ENCODE measurements at regions not wholly inside any gene's neighbourhood (a gene's known extent, or its start where the extent isn't known, plus 50 kb on each side); places are given as distances from the start of the nearest gene placed in this dataset.

- H3K9ac ChIP-seq, result no peak overlapping the region
- H3K27ac ChIP-seq, result no peak overlapping the region
- TF ChIP-seq EZH2phosphoT487 (IDR thresholded peaks at IDR 0.05; ENCODE audit: insufficient read depth, low read depth), result no peak
- TF ChIP-seq EZH2 (IDR thresholded peaks at IDR 0.05; ENCODE audit: insufficient read depth, poor library complexity, severe bottlenecking), result no peak
- no peaks in the 10 kb centered on the region for H3K9me2 ChIP-seq (ENCODE audit: insufficient read depth)
- H3K79me2 ChIP-seq (ENCODE audit: insufficient read depth), result no peaks in the 10 kb centered on the region
- H3K27me3 ChIP-seq (replicated peaks; ENCODE audit: insufficient read depth), result peaks cover 7% of the 10 kb centered on the region; the same call in 1 of the 2 replicates
- H4K20me1 ChIP-seq (ENCODE audit: insufficient read depth), result no peaks in the 10 kb centered on the region
- in situ Hi-C loops (cut with MboI), result no loop called here
- peaks cover 4% of the 10 kb centered on the region; the same call in 1 of the 2 replicates for H3F3A ChIP-seq (ENCODE audit: insufficient read depth)
- no peaks in the 10 kb centered on the region for H3K9me3 ChIP-seq (ENCODE audit: low read depth)
- H3K36me3 ChIP-seq (ENCODE audit: low read depth), result no peaks in the 10 kb centered on the region
- H3K4me1 ChIP-seq (ENCODE audit: insufficient read depth), result no peaks in the 10 kb centered on the region
- no peak overlapping the region for H2AFZ ChIP-seq
- WGBS, 2 experiments (ENCODE audit: low coverage in 1 of 2, low lambda C conversion rate in 2 of 2, missing lambda C conversion rate in 2 of 2), result 59% methylated on average over 5 of the region's 5 CpGs
- H3K4me3 ChIP-seq, result no peak overlapping the region
- DNase-seq, result no peak
- H3K4me2 ChIP-seq (ENCODE audit: unreplicated experiment), result no peak overlapping the region
Measured at GRCh38 chr7:67375427-67375826, 378.8 kb downstream of the TYW1 start.

- Histone ChIP-seq H3K36me3 (ENCODE audit: low read depth) (no peaks in the 10 kb centered on the region), H3K9me3 (ENCODE audit: low read depth) (no peaks in the 10 kb centered on the region), H3K9me2 (ENCODE audit: insufficient read depth) (no peaks in the 10 kb centered on the region), H3K4me2 (ENCODE audit: unreplicated experiment) (no peak overlapping the region), H2AFZ (no peak overlapping the region), H3F3A (ENCODE audit: insufficient read depth) (peaks cover 7% of the 10 kb centered on the region; the same call in 1 of the 2 replicates), H3K27ac (no peak overlapping the region), H3K79me2 (ENCODE audit: insufficient read depth) (no peaks in the 10 kb centered on the region), H3K4me1 (ENCODE audit: insufficient read depth) (no peaks in the 10 kb centered on the region), H3K9ac (no peak overlapping the region), H3K4me3 (no peak overlapping the region), H4K20me1 (ENCODE audit: insufficient read depth) (no peaks in the 10 kb centered on the region), H3K27me3 (replicated peaks; ENCODE audit: insufficient read depth) (no peaks in the 10 kb centered on the region)
- in situ Hi-C loops (cut with MboI), result no loop called here
- TF ChIP-seq EZH2 (IDR thresholded peaks at IDR 0.05; ENCODE audit: insufficient read depth, poor library complexity, severe bottlenecking) (no peak), EZH2phosphoT487 (IDR thresholded peaks at IDR 0.05; ENCODE audit: insufficient read depth, low read depth) (no peak)
- 12 to 14% methylated on average over 15 to 16 of the region's 16 CpGs for WGBS, 2 experiments (ENCODE audit: low coverage in 1 of 2, low lambda C conversion rate in 2 of 2, missing lambda C conversion rate in 2 of 2)
- DNase-seq, result peak; percentile 80
Measured at GRCh38 chr7:67377939-67378862, 381.6 kb downstream of the TYW1 start.

- no peak overlapping the region for H3K4me2 ChIP-seq (ENCODE audit: unreplicated experiment)
- no peaks in the 10 kb centered on the region for H3K36me3 ChIP-seq (ENCODE audit: low read depth)
- no peak for TF ChIP-seq EZH2phosphoT487 (IDR thresholded peaks at IDR 0.05; ENCODE audit: insufficient read depth, low read depth)
- no peak for TF ChIP-seq EZH2 (IDR thresholded peaks at IDR 0.05; ENCODE audit: insufficient read depth, poor library complexity, severe bottlenecking)
- no peaks in the 10 kb centered on the region for H3K9me2 ChIP-seq (ENCODE audit: insufficient read depth)
- H3K9me3 ChIP-seq (ENCODE audit: low read depth), result no peaks in the 10 kb centered on the region
- H2AFZ ChIP-seq, result no peak overlapping the region
- H3K27me3 ChIP-seq (replicated peaks; ENCODE audit: insufficient read depth), result no peaks in the 10 kb centered on the region
- no peaks in the 10 kb centered on the region for H4K20me1 ChIP-seq (ENCODE audit: insufficient read depth)
- H3K9ac ChIP-seq, result no peak overlapping the region
- in situ Hi-C loops (cut with MboI), result no loop called here
- no peaks in the 10 kb centered on the region for H3K4me1 ChIP-seq (ENCODE audit: insufficient read depth)
- 70 to 76% methylated on average over 4 of the region's 4 CpGs for WGBS, 2 experiments (ENCODE audit: low coverage in 1 of 2, low lambda C conversion rate in 2 of 2, missing lambda C conversion rate in 2 of 2)
- no peaks in the 10 kb centered on the region for H3K79me2 ChIP-seq (ENCODE audit: insufficient read depth)
- DNase-seq, result no peak
- H3F3A ChIP-seq (ENCODE audit: insufficient read depth), result peaks cover 7% of the 10 kb centered on the region; the same call in 1 of the 2 replicates
- H3K27ac ChIP-seq, result no peak overlapping the region
- H3K4me3 ChIP-seq, result no peak overlapping the region
Measured at GRCh38 chr7:67380326-67380725, 383.7 kb downstream of the TYW1 start.

GRCh38 chr7:67380858-67381257 is 384.2 kb downstream of the TYW1 start:
- Histone ChIP-seq H3K9me3 (ENCODE audit: low read depth) (no peaks in the 10 kb centered on the region), H3F3A (ENCODE audit: insufficient read depth) (peaks cover 7% of the 10 kb centered on the region; the same call in 1 of the 2 replicates)

More at GRCh38 chr7:67380858-67381257, 384.2 kb downstream of the TYW1 start:
- Histone ChIP-seq H3K4me1 (ENCODE audit: insufficient read depth) (no peaks in the 10 kb centered on the region), H4K20me1 (ENCODE audit: insufficient read depth) (no peaks in the 10 kb centered on the region), H3K27me3 (replicated peaks; ENCODE audit: insufficient read depth) (no peaks in the 10 kb centered on the region), H3K9ac (no peak overlapping the region), H2AFZ (no peak overlapping the region), H3K4me2 (ENCODE audit: unreplicated experiment) (no peak overlapping the region), H3K9me2 (ENCODE audit: insufficient read depth) (no peaks in the 10 kb centered on the region), H3K27ac (no peak overlapping the region), H3K4me3 (no peak overlapping the region), H3K36me3 (ENCODE audit: low read depth) (no peaks in the 10 kb centered on the region), H3K79me2 (ENCODE audit: insufficient read depth) (no peaks in the 10 kb centered on the region)
- in situ Hi-C loops (cut with MboI), result no loop called here
- DNase-seq, result no peak
- TF ChIP-seq EZH2 (IDR thresholded peaks at IDR 0.05; ENCODE audit: insufficient read depth, poor library complexity, severe bottlenecking), result no peak
- no peak for TF ChIP-seq EZH2phosphoT487 (IDR thresholded peaks at IDR 0.05; ENCODE audit: insufficient read depth, low read depth)
- WGBS, 2 experiments (ENCODE audit: low coverage in 1 of 2, low lambda C conversion rate in 2 of 2, missing lambda C conversion rate in 2 of 2), result 64 to 67% methylated on average over 4 of the region's 4 CpGs

Data from GM23248 (cell line).